HFFc6 (cell line): ENCODE measurements at regions not wholly inside any gene's neighbourhood (a gene's known extent, or its start where the extent isn't known, plus 50 kb on each side); places are given as distances from the start of the nearest gene placed in this dataset.

Experiments
- DNase-seq: peaks from one replicate; pipeline ENCODE4 v3.0.0-alpha.2; 2018
- H3K27ac Mint-ChIP-seq: 2 replicates; pipeline ENCODE4 v1.8.0; 2020; ENCODE audit warnings: mild to moderate bottlenecking, mixed read lengths
- H3K27me3 Mint-ChIP-seq: 2 replicates; pipeline ENCODE4 v1.8.0; 2021; ENCODE audit warnings: mild to moderate bottlenecking, moderate library complexity, mixed read lengths; ENCODE audit not compliant: insufficient read depth
- H3K36me3 Mint-ChIP-seq: 2 replicates; pipeline ENCODE4 v1.8.0; 2021; ENCODE audit warnings: low read depth, mixed read lengths
- H3K4me1 Mint-ChIP-seq: 2 replicates; pipeline ENCODE4 v1.8.0; 2020; ENCODE audit warnings: low read depth, mixed read lengths
- H3K4me3 Mint-ChIP-seq: 2 replicates; pipeline ENCODE4 v1.8.0; 2020; ENCODE audit warnings: mild to moderate bottlenecking, moderate library complexity, mixed read lengths
- H3K9me3 Mint-ChIP-seq: 2 replicates; pipeline ENCODE4 v1.8.0; 2020; ENCODE audit warnings: mild to moderate bottlenecking, mixed read lengths
- CTCF ChIP-seq: fragments of 200-600 bp; sonication (generic); IDR thresholded peaks from 2 replicates; pipeline ENCODE4 v1.5.0; 2021; ENCODE audit warnings: antibody characterized with exemption, mild to moderate bottlenecking

GRCh38 chr1:38539931-38540330 lies 319.6 kb downstream of the RRAGC start:
- no peak for TF ChIP-seq CTCF
- H3K36me3 Mint-ChIP-seq, result no peaks in the 10 kb centered on the region
- peaks cover 3% of the 10 kb centered on the region; the same call in 1 of the 2 replicates for H3K9me3 Mint-ChIP-seq
- H3K4me3 Mint-ChIP-seq, result no peak overlapping the region
- no peak for DNase-seq
- H3K4me1 Mint-ChIP-seq, result no peaks in the 10 kb centered on the region
- no peak overlapping the region for H3K27ac Mint-ChIP-seq
- no peaks in the 10 kb centered on the region for H3K27me3 Mint-ChIP-seq

GRCh38 chr1:38538834-38539233 lies 320.7 kb downstream of the RRAGC start:
- H3K4me3 Mint-ChIP-seq, result no peak overlapping the region
- DNase-seq, result no peak
- no peak for TF ChIP-seq CTCF
- H3K36me3 Mint-ChIP-seq, result no peaks in the 10 kb centered on the region
- no peaks in the 10 kb centered on the region for H3K4me1 Mint-ChIP-seq
- no peak overlapping the region for H3K27ac Mint-ChIP-seq
- peaks cover 3% of the 10 kb centered on the region; the same call in 1 of the 2 replicates for H3K9me3 Mint-ChIP-seq
- no peaks in the 10 kb centered on the region for H3K27me3 Mint-ChIP-seq

GRCh38 chr1:38536089-38536488 lies 323.5 kb downstream of the RRAGC start:
- no peaks in the 10 kb centered on the region; the same call in 1 of the 2 replicates for H3K27me3 Mint-ChIP-seq
- H3K36me3 Mint-ChIP-seq, result no peaks in the 10 kb centered on the region
- H3K4me3 Mint-ChIP-seq, result no peak overlapping the region
- peaks cover 3% of the 10 kb centered on the region; the same call in 1 of the 2 replicates for H3K9me3 Mint-ChIP-seq
- no peak for DNase-seq
- H3K4me1 Mint-ChIP-seq, result no peaks in the 10 kb centered on the region
- no peak for TF ChIP-seq CTCF
- H3K27ac Mint-ChIP-seq, result no peak overlapping the region

- H3K27me3 Mint-ChIP-seq, result no peaks in the 10 kb centered on the region; the same call in 1 of the 2 replicates
- TF ChIP-seq CTCF, result no peak
- H3K27ac Mint-ChIP-seq, result no peak overlapping the region
- no peak overlapping the region for H3K4me3 Mint-ChIP-seq
- DNase-seq, result no peak
- H3K4me1 Mint-ChIP-seq, result no peaks in the 10 kb centered on the region
- H3K9me3 Mint-ChIP-seq, result peaks cover 8% of the 10 kb centered on the region
- H3K36me3 Mint-ChIP-seq, result no peaks in the 10 kb centered on the region
Observed at GRCh38 chr1:38534473-38534823, 325.1 kb downstream of the RRAGC start.

GRCh38 chr1:38533772-38534472 lies 325.6 kb downstream of the RRAGC start:
- H3K4me1 Mint-ChIP-seq, result no peaks in the 10 kb centered on the region
- H3K27ac Mint-ChIP-seq, result no peak overlapping the region
- TF ChIP-seq CTCF, result no peak
- no peak overlapping the region for H3K4me3 Mint-ChIP-seq
- H3K27me3 Mint-ChIP-seq, result no peaks in the 10 kb centered on the region; the same call in 1 of the 2 replicates
- no peak for DNase-seq
- H3K36me3 Mint-ChIP-seq, result no peaks in the 10 kb centered on the region
- peaks cover 8% of the 10 kb centered on the region for H3K9me3 Mint-ChIP-seq
